Skeletal muscle satellite cell (primary cell): ENCODE measurements at regions not wholly inside any gene's neighbourhood (a gene's known extent, or its start where the extent isn't known, plus 50 kb on each side); places are given as distances from the start of the nearest gene placed in this dataset.

Experiments used
- H3K27me3 ChIP-seq: 2 replicates; pipeline ENCODE4 v1.7.0; 2013; ENCODE audit warnings: low read length; ENCODE audit not compliant: control insufficient read depth, insufficient read depth
- H3K36me3 ChIP-seq: 2 replicates; pipeline ENCODE4 v1.7.0; 2013; ENCODE audit warnings: mild to moderate bottlenecking, control low read depth, low read length; ENCODE audit not compliant: insufficient read depth
- H3K4me1 ChIP-seq: 2 replicates; pipeline ENCODE4 v1.7.0; 2013; ENCODE audit warnings: low read length; ENCODE audit not compliant: control insufficient read depth, insufficient read depth
- H3K4me2 ChIP-seq: 2 replicates; pipeline ENCODE4 v1.7.0; 2013; ENCODE audit warnings: mild to moderate bottlenecking, low read length
- H3K4me3 ChIP-seq: 2 replicates; pipeline ENCODE4 v1.7.0; 2013; ENCODE audit warnings: low read length
- H3K9ac ChIP-seq: 2 replicates; pipeline ENCODE4 v1.7.0; 2013; ENCODE audit warnings: mild to moderate bottlenecking, low read depth, low read length, moderate library complexity
- H3K9me3 ChIP-seq: replicated peaks from 2 replicates; pipeline ENCODE4 v1.7.0; 2013; ENCODE audit warnings: mild to moderate bottlenecking, control low read depth, low read length

- Histone ChIP-seq H3K4me2 (no peak overlapping the region), H3K27me3 (no peaks in the 10 kb centered on the region), H3K9ac (no peak overlapping the region), H3K9me3 (no peaks in the 10 kb centered on the region), H3K4me1 (no peaks in the 10 kb centered on the region), H3K4me3 (no peak overlapping the region), H3K36me3 (no peaks in the 10 kb centered on the region)
Measured at GRCh38 chr9:106420511-106420944, 442.4 kb upstream of the ZNF462 start.

GRCh38 chr9:106421772-106422171 is 441.2 kb upstream of the ZNF462 start:
- H3K36me3 ChIP-seq, result no peaks in the 10 kb centered on the region
- no peaks in the 10 kb centered on the region for H3K27me3 ChIP-seq
- H3K9ac ChIP-seq, result no peak overlapping the region
- H3K9me3 ChIP-seq, result no peaks in the 10 kb centered on the region
- no peak overlapping the region for H3K4me3 ChIP-seq
- H3K4me1 ChIP-seq, result no peaks in the 10 kb centered on the region
- no peak overlapping the region for H3K4me2 ChIP-seq

GRCh38 chr9:106423575-106423974 is 439.4 kb upstream of the ZNF462 start:
- H3K9ac ChIP-seq, result no peak overlapping the region
- no peak overlapping the region for H3K4me3 ChIP-seq
- no peaks in the 10 kb centered on the region for H3K9me3 ChIP-seq
- no peaks in the 10 kb centered on the region for H3K27me3 ChIP-seq
- H3K4me1 ChIP-seq, result no peaks in the 10 kb centered on the region
- no peak overlapping the region for H3K4me2 ChIP-seq
- no peaks in the 10 kb centered on the region for H3K36me3 ChIP-seq

GRCh38 chr9:106432631-106433030 is 430.3 kb upstream of the ZNF462 start:
- no peaks in the 10 kb centered on the region for H3K9me3 ChIP-seq
- H3K36me3 ChIP-seq, result no peaks in the 10 kb centered on the region
- H3K27me3 ChIP-seq, result no peaks in the 10 kb centered on the region
- H3K4me1 ChIP-seq, result no peaks in the 10 kb centered on the region
- H3K9ac ChIP-seq, result no peak overlapping the region
- no peak overlapping the region for H3K4me3 ChIP-seq
- H3K4me2 ChIP-seq, result no peak overlapping the region

- Histone ChIP-seq H3K4me1 (no peaks in the 10 kb centered on the region), H3K27me3 (no peaks in the 10 kb centered on the region), H3K36me3 (no peaks in the 10 kb centered on the region), H3K4me2 (no peak overlapping the region), H3K9ac (no peak overlapping the region), H3K9me3 (no peaks in the 10 kb centered on the region), H3K4me3 (no peak overlapping the region)
Measured at GRCh38 chr9:106438928-106439327, 424.0 kb upstream of the ZNF462 start.

GRCh38 chr9:106441283-106441682 is 421.7 kb upstream of the ZNF462 start:
- no peak overlapping the region for H3K4me2 ChIP-seq
- H3K27me3 ChIP-seq, result no peaks in the 10 kb centered on the region
- no peaks in the 10 kb centered on the region for H3K9me3 ChIP-seq
- no peaks in the 10 kb centered on the region for H3K4me1 ChIP-seq
- no peak overlapping the region for H3K9ac ChIP-seq
- no peaks in the 10 kb centered on the region for H3K36me3 ChIP-seq
- no peak overlapping the region for H3K4me3 ChIP-seq

- H3K4me2 ChIP-seq, result no peak overlapping the region
- no peaks in the 10 kb centered on the region for H3K9me3 ChIP-seq
- H3K27me3 ChIP-seq, result no peaks in the 10 kb centered on the region
- no peak overlapping the region for H3K9ac ChIP-seq
- H3K4me3 ChIP-seq, result no peak overlapping the region
- no peaks in the 10 kb centered on the region for H3K36me3 ChIP-seq
- no peaks in the 10 kb centered on the region for H3K4me1 ChIP-seq
Measured at GRCh38 chr9:106443520-106443919, 419.4 kb upstream of the ZNF462 start.

- Histone ChIP-seq H3K9ac (no peak overlapping the region), H3K9me3 (no peaks in the 10 kb centered on the region), H3K27me3 (no peaks in the 10 kb centered on the region), H3K4me3 (no peak overlapping the region), H3K4me2 (no peak overlapping the region), H3K4me1 (no peaks in the 10 kb centered on the region), H3K36me3 (no peaks in the 10 kb centered on the region)
Measured at GRCh38 chr9:106445107-106445506, 417.9 kb upstream of the ZNF462 start.

GRCh38 chr9:106449336-106449927 is 413.5 kb upstream of the ZNF462 start:
- Histone ChIP-seq H3K4me1 (no peaks in the 10 kb centered on the region), H3K4me2 (no peak overlapping the region), H3K36me3 (no peaks in the 10 kb centered on the region), H3K4me3 (no peak overlapping the region), H3K27me3 (no peaks in the 10 kb centered on the region), H3K9ac (no peak overlapping the region), H3K9me3 (no peaks in the 10 kb centered on the region)

GRCh38 chr9:106450549-106450948 is 412.4 kb upstream of the ZNF462 start:
- H3K4me1 ChIP-seq, result no peaks in the 10 kb centered on the region
- H3K9me3 ChIP-seq, result no peaks in the 10 kb centered on the region
- H3K36me3 ChIP-seq, result no peaks in the 10 kb centered on the region

GRCh38 chr9:106451223-106451622 is 411.7 kb upstream of the ZNF462 start:
- no peaks in the 10 kb centered on the region for H3K36me3 ChIP-seq
- H3K9me3 ChIP-seq, result no peaks in the 10 kb centered on the region
- no peak overlapping the region for H3K9ac ChIP-seq
- no peak overlapping the region for H3K4me3 ChIP-seq
- H3K27me3 ChIP-seq, result no peaks in the 10 kb centered on the region
- H3K4me2 ChIP-seq, result no peak overlapping the region
- H3K4me1 ChIP-seq, result no peaks in the 10 kb centered on the region

More at GRCh38 chr9:106450549-106450948, 412.4 kb upstream of the ZNF462 start:
- no peak overlapping the region for H3K4me2 ChIP-seq
- no peak overlapping the region for H3K4me3 ChIP-seq
- no peak overlapping the region for H3K9ac ChIP-seq
- H3K27me3 ChIP-seq, result no peaks in the 10 kb centered on the region

GRCh38 chr9:106456581-106456980 is 406.4 kb upstream of the ZNF462 start:
- Histone ChIP-seq H3K9me3 (no peaks in the 10 kb centered on the region), H3K4me3 (no peak overlapping the region), H3K4me1 (no peaks in the 10 kb centered on the region), H3K9ac (no peak overlapping the region), H3K36me3 (no peaks in the 10 kb centered on the region), H3K27me3 (no peaks in the 10 kb centered on the region), H3K4me2 (no peak overlapping the region)
